Uterus (tissue), 2 donors: ENCODE measurements at regions not wholly inside any gene's neighbourhood (a gene's known extent, or its start where the extent isn't known, plus 50 kb on each side); places are given as distances from the start of the nearest gene placed in this dataset.

Experiments
- POLR2A ChIP-seq, 2 donors: fragments of 450-650 bp; IDR thresholded peaks; one replicate each; pipeline ENCODE4 v1.6.1; 2016; ENCODE audit warnings: antibody characterized with exemption in 2 of 2, mild to moderate bottlenecking in 1 of 2, moderate library complexity in 1 of 2
- TF ChIP-seq, protein P1 (sequence below), 4 experiments: fragments of 200-600 bp in 2 of 4; fragments of 450-650 bp in 2 of 4; sonication (generic) in 2 of 4; IDR thresholded peaks; one replicate each; pipeline ENCODE4 v1.5.1; 2016 to 2019; ENCODE audit warnings: antibody characterized with exemption in 4 of 4, mild to moderate bottlenecking in 2 of 4, moderate library complexity in 1 of 4

DNA sequence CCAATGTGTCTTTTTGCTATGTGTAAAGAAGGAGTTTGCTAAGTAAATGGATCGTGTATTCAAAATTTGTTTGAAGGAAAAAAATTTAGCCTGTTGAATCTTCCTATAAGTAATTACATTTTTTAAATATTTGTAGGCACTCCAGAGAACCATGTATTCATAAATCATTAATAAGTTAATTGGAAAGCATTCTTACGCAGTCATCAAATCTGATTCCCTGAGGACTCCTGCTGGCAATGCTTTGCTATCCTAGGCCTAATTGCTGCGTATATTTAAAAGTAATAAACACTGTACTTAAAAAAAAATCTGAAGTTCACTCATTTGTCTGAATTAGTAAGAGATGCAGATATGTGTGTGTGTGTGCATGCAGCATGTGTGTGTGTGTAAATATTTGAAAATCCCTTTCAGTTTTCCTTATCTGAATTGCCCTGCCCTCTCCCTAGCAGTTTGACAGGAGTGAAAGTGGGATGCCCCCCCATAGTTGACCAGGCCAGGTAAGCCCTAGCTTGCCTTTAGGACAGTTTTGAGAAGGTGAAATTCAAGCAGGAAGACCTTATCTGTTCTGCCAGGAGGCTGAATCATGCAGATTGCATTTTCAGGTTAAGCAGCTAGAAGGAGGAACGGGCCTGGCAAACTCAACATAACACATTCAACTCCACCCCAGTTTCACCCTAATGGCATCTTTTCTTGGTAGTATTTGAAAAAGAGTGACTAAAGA is 81.2 kb upstream of the DNAH5 start:
- no peak for TF ChIP-seq POLR2A (IDR thresholded peaks at IDR 0.05)
- TF ChIP-seq, protein P1, sequence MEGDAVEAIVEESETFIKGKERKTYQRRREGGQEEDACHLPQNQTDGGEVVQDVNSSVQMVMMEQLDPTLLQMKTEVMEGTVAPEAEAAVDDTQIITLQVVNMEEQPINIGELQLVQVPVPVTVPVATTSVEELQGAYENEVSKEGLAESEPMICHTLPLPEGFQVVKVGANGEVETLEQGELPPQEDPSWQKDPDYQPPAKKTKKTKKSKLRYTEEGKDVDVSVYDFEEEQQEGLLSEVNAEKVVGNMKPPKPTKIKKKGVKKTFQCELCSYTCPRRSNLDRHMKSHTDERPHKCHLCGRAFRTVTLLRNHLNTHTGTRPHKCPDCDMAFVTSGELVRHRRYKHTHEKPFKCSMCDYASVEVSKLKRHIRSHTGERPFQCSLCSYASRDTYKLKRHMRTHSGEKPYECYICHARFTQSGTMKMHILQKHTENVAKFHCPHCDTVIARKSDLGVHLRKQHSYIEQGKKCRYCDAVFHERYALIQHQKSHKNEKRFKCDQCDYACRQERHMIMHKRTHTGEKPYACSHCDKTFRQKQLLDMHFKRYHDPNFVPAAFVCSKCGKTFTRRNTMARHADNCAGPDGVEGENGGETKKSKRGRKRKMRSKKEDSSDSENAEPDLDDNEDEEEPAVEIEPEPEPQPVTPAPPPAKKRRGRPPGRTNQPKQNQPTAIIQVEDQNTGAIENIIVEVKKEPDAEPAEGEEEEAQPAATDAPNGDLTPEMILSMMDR (IDR thresholded peaks at IDR 0.05) = no peak
